ENCODE measurements at regions not wholly inside any gene's neighbourhood (a gene's known extent, or its start where the extent isn't known, plus 50 kb on each side); places are given as distances from the start of the nearest gene placed in this dataset.
A peak's percentile ranks its signal among the peaks of the same experiment; 100 is the strongest.

GRCh38 chr6:26249957-26250697 is 114.9 kb upstream of the BTN3A2 start:
- TF ChIP-seq CTCF (IDR thresholded peaks at IDR 0.05; ENCODE audit: borderline replicate concordance, extremely low read depth, low read length, poor library complexity, severe bottlenecking) (peak; percentile 60), EZH2 (IDR thresholded peaks at IDR 0.05; ENCODE audit: borderline replicate concordance, low read depth, low read length, severe bottlenecking) (no peak)
